ENCODE measurements at regions not wholly inside any gene's neighbourhood (a gene's known extent, or its start where the extent isn't known, plus 50 kb on each side); places are given as distances from the start of the nearest gene placed in this dataset.
"Not testable (repeated sequence)": the region's sequence is repeated elsewhere in the genome, so short reads cannot be mapped to it uniquely, and the experiment has no call there.

DNA sequence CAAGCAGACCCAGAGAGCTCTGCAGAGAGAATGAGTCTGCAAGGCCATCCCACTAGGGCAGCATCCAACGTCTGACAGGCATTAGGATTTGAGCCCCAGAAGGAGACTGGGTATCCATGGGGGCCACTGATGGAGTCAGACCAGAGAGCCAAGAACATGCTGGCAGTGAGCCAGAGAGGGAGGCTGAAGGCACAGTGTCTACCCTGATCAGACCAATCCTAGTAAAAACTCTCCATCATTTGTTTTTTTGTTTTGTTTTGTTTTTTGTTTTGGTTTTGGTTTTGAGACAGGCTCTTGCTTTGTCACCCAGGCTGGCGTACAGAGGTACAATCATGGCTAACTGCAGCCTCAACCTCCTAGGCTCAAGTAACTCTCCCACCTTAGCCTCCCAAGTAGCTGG lies 133.1 kb upstream of the LYZL2 start:
- DNase-seq = no peak

GRCh38 chr10:30759423-30759822 lies 129.9 kb upstream of the LYZL2 start:
- DNase-seq = no peak

GRCh38 chr10:30758338-30758737 lies 128.8 kb upstream of the LYZL2 start:
- DNase-seq = no peak

- no peak for DNase-seq
Measured at GRCh38 chr10:30756896-30757295, 127.3 kb upstream of the LYZL2 start.

DNA sequence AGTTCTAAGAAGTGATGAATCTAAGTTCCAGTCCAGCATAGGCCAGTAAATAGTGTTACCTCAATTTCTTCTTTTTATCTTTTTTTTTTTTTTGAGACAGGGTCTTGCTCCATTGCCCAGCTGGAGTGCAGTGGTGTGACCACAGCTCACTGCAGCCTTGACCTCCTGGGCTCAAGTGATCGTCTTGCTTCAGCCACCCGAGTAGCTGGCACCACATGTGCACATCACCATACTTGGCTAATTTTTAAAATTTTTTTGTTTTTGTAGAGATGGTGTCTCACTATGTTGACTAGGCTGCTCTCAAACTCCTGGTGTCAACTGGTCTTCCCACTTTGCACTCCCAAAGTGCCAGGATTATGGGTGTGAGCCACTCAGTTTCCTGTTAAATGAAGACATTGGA lies 126.6 kb upstream of the LYZL2 start:
- DNase-seq = no peak

- DNase-seq = no peak
Measured at GRCh38 chr10:30755441-30755953, 125.9 kb upstream of the LYZL2 start.

- no peak for DNase-seq
Measured at GRCh38 chr10:30752481-30752881, 122.9 kb upstream of the LYZL2 start.

GRCh38 chr10:30751678-30752331 lies 122.3 kb upstream of the LYZL2 start:
- DNase-seq = peak; percentile 48

GRCh38 chr10:30750971-30751677 lies 121.6 kb upstream of the LYZL2 start:
- DNase-seq = no peak

- no peak for DNase-seq
Measured at GRCh38 chr10:30749385-30749784, 119.8 kb upstream of the LYZL2 start.

DNA sequence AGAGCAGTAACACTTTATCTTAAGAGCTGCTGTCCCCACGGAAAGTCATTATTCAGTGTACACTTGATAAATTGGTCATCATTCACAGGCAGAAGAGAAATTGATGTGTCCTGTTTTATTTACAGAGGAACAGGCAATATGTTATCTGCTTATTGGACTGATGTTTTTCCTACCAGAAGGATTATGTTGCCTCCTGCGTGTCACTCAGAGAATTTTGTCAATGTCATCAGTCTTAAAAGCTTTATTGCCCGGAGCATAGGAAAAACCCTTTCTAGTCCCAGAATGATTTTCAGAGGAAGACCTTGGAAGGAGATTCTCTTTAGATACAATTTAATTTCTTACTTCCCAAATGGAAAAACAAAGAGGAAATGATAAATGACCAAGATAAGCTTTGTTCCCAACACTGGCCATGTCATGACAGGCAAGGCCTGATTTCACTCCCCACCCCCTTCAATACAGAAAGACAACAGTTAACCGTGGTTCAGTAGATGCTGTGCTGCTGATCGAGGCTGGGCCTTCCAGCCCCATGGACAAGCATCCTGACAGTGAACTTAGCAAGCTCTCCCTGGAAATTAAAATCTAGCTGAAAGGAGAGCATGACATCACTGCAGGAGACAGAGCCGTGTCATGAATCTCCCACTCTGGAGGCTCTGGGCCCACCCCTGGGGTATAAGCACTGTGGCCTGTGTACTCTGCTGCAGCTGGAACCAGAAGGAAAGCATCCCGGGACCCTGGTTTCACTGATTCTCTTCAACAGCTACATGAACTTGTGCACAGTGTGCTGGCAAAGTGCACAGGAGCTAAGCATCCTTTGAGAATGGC lies 118.8 kb upstream of the LYZL2 start:
- DNase-seq = no peak

- no peak for DNase-seq
Measured at GRCh38 chr10:30747633-30748032, 118.1 kb upstream of the LYZL2 start.

GRCh38 chr10:30745953-30746352 lies 116.4 kb upstream of the LYZL2 start:
- no peak for DNase-seq

DNA sequence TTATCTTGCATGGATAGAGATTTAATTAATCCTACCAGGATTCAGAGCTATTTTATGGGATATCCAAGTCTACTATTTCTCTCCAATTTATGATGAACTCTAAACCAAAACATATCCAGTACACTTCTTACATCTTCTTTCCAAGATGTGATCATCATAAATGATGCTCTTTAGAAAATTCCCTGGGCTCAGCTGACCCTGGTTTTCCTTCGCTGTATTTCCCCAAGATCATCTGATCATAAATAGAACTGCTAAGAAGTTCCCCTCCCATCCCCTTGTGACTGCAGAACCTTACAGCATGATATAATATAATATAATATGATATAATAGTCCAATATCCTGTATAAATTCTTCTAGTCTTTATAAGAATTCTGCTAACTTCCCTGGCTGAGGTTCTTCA lies 114.6 kb upstream of the LYZL2 start:
- no peak for DNase-seq

GRCh38 chr10:30743586-30743985 lies 114.0 kb upstream of the LYZL2 start:
- no peak for DNase-seq

- no peak for DNase-seq
Measured at GRCh38 chr10:30742471-30742870, 112.9 kb upstream of the LYZL2 start.

- not testable (repeated sequence) for DNase-seq
Measured at GRCh38 chr10:30740774-30741173, 111.2 kb upstream of the LYZL2 start.

- no peak for DNase-seq
Measured at GRCh38 chr10:30738416-30738815, 108.9 kb upstream of the LYZL2 start.

- DNase-seq = no peak
Measured at GRCh38 chr10:30737931-30738391, 108.4 kb upstream of the LYZL2 start.

DNA sequence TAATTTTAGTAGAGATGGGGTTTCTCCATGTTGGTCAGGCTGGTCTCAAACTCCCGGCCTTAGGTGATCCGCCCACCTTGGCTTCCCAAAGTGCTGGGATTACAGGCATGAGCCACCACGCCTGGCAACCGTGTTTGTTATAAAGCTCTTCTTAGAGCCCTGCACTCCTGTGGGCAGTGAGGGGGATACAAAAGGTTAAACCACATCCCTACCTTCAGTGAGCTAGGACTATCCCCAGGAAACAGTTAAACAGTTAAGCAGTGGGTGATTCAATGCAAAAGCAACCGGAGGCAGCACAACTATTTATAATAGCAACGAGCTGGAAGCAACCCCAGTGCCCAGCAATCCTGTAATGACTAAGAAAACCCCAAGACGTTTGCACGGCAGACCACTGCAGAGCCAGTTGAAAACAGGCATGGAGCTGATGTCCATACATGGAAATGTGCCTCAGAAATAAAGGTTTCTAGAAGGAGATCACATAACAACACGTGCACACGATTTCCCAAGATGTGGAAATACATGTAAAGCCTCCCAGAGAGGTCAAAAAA lies 107.2 kb upstream of the LYZL2 start:
- DNase-seq = no peak

- DNase-seq = no peak
Measured at GRCh38 chr10:30734901-30735300, 105.3 kb upstream of the LYZL2 start.

DNA sequence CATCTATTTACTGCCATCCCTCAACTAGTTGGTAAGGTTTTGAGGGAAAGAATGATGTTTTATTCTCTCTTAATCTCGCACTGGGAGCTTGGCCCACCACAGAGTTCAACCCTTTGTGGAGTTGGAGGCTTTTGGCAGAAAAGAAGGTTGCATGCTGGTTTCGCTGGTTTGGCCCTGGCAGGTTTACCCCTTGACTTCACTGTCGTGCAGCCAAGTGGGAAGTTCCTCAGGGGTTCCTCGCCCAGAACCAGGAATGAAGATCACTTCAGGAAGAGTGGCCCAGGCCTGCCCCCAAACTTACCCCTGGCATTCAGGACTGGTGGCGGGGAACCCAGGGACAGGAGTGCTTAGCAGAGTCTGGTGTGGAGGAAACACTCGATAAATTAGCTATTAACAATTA lies 103.1 kb upstream of the LYZL2 start:
- DNase-seq = no peak

DNA sequence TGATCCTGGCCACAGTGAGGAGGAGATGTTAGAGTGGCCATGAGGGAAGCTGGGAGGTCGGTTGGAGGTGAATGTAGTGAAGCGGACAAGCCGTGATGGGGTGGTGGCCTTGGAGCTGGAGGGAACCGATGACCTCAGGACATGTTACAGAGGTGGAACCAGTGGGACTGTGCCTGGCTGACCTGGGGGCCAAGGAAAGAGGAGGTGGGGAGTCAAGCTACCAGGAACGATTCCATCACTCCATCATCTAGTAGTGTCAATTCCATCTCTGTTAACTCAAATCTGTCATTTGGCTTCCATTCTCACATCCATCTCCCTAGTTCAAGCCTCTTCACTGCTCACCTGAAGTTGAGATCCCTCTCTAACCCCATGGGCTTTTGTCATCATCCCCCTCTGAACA lies 102.4 kb upstream of the LYZL2 start:
- no peak for DNase-seq
